GM12878 (cell line): ENCODE measurements at regions not wholly inside any gene's neighbourhood (a gene's known extent, or its start where the extent isn't known, plus 50 kb on each side); places are given as distances from the start of the nearest gene placed in this dataset.

Experiments
- ATF2 ChIP-seq: IDR thresholded peaks from 2 replicates; pipeline ENCODE4 v1.6.1; 2012; ENCODE audit warnings: low read length, inconsistent platforms
- BHLHE40 ChIP-seq, 2 experiments: fragments of 450-650 bp in 1 of 2; IDR thresholded peaks; 2 replicates each; pipeline ENCODE4 v1.6.1; 2011 to 2017; ENCODE audit warnings: low read depth in 2 of 2, borderline replicate concordance in 1 of 2, improper control_type of control experiment in 1 of 2, low read length in 1 of 2, mild to moderate bottlenecking in 1 of 2
- CHD1 ChIP-seq: IDR thresholded peaks from 2 replicates; pipeline ENCODE4 v1.6.1; 2012; ENCODE audit warnings: low read depth, low read length, improper control_type of control experiment
- CHD2 ChIP-seq: IDR thresholded peaks from 2 replicates; pipeline ENCODE4 v1.6.1; 2011; ENCODE audit warnings: low read depth, low read length, improper control_type of control experiment, borderline replicate concordance
- CTCF ChIP-seq, 3 experiments: IDR thresholded peaks in 2 of 3; conservative IDR thresholded peaks in 1 of 3; 2 replicates each; pipeline ENCODE4 v1.5.1; 2011; ENCODE audit warnings: low read depth in 3 of 3, low read length in 3 of 3, mild to moderate bottlenecking in 3 of 3, control low read depth in 2 of 3, moderate library complexity in 2 of 3, inconsistent platforms in 1 of 3, mixed read lengths in 1 of 3; ENCODE audit not compliant: control insufficient read depth in 2 of 3, insufficient read depth in 1 of 3; ENCODE audit errors: extremely low read depth in 1 of 3
- EGR1 ChIP-seq, 2 experiments: IDR thresholded peaks; 1 replicate in 1 of 2; 2 replicates in 1 of 2; pipeline ENCODE4 v1.6.1; 2011 to 2012; ENCODE audit warnings: low read depth in 2 of 2, low read length in 2 of 2, borderline replicate concordance in 1 of 2, mild to moderate bottlenecking in 1 of 2, moderate library complexity in 1 of 2
- REST ChIP-seq: IDR thresholded peaks from 2 replicates; pipeline ENCODE4 v1.6.1; 2012; ENCODE audit warnings: mild to moderate bottlenecking, low read depth, low read length
- ZNF274 ChIP-seq: IDR thresholded peaks from one replicate; pipeline ENCODE4 v1.8.0; 2011; ENCODE audit not compliant: insufficient read length, insufficient read depth

GRCh38 chr13:21932578-21932977, 261.7 kb downstream of the FGF9 start:
- TF ChIP-seq REST (no peak), CTCF (IDR thresholded peaks at IDR 0.05 in 2 of 3, conservative IDR thresholded peaks at IDR 0.05 in 1 of 3; ENCODE audit: control insufficient read depth in 2 of 3, extremely low read depth in 1 of 3, insufficient read depth in 1 of 3, low read depth in 3 of 3, low read length in 3 of 3) (no peak), CHD2 (no peak), ZNF274 (no peak), ATF2 (no peak), BHLHE40 (IDR thresholded peaks at IDR 0.05; ENCODE audit: borderline replicate concordance in 1 of 2, low read depth in 2 of 2, low read length in 1 of 2) (no peak), EGR1 (IDR thresholded peaks at IDR 0.05; ENCODE audit: borderline replicate concordance in 1 of 2, low read depth in 2 of 2, low read length in 2 of 2) (no peak), CHD1 (no peak)
